Tongue (tissue), 1 donor: ENCODE measurements at regions not wholly inside any gene's neighbourhood (a gene's known extent, or its start where the extent isn't known, plus 50 kb on each side); places are given as distances from the start of the nearest gene placed in this dataset.
A peak's percentile ranks its signal among the peaks of the same experiment; 100 is the strongest.
"Not testable (repeated sequence)": the region's sequence is repeated elsewhere in the genome, so short reads cannot be mapped to it uniquely, and the experiment has no call there.

Experiments
- DNase-seq: peaks from one replicate; pipeline ENCODE4 v3.0.0-alpha.2; 2015

DNA sequence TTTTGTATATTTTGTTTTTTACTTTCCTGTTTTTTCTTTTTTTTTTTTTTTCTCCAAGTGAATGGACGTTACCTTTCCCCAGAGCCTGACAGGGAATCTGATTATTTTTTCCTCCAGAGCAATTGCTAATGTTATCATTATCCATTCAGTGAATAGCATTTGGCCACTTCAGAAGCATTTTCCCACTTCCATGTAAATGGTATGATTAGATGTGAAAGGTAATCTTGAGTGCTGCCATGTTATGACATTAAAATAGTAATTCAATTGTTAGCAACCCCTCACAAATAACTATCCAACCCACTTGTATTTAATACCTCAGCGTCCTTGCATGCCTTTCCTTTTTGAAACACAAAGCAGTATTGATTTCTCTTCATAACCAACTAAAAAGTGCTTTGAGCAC, 1243.8 kb downstream of the CDH8 start:
- DNase-seq: no peak

DNA sequence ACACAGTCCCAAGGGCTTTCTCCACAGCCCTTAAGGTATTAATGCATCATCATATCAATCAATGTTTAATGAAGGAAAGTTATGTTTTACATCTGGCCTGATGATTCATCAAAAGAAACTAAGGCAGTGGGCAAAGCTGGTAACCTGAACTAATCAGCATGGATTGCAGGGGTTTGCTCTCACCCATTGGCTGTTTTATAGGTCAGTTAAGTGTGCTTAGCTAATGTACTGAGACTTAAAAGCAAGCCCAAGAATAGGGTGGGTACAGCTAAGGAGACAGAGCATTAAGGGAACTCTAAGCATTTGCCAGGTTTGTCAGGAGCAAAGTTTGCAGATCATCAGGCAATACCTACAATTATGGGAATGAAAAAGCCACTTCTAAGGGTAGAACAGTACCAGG, 1247.6 kb downstream of the CDH8 start:
- no peak for DNase-seq

DNA sequence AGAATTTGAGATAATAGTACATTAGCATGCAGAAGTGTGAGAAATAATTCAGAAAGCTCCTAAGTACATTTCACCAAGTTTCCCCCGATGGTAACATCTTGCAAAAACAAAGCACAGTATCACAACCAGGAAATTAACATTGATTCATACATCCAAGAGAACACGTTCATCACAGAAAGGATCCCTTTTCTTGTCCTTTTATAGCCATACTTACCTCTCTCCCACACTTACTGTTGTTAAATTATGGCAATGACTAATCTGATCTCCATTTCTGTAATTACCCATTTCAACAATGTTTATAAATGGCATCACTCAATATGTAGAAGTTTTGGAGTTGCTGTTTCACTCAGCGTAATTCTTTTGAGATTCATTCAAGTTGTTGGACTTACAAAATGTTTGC, 1260.0 kb downstream of the CDH8 start:
- DNase-seq: no peak

DNA sequence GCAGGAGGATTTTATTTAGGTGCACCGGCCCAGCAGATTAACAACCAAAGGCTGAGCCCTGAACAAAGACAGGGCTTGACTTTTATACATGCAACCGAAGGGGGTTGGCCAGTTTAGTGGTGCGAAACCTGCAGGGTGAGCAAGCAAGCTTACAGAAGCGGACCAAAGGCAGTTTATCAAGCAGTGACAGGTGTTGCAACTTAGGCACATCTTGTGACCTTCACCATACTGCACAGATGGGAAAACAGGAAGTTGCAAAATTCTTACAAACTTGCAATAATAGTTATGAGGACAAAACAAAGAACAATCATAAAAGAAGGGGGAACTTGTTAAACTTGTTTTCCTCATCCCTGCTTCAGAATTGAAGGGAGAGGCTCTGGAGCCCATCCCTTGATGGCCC, 1265.1 kb downstream of the CDH8 start:
- DNase-seq: no peak

DNA sequence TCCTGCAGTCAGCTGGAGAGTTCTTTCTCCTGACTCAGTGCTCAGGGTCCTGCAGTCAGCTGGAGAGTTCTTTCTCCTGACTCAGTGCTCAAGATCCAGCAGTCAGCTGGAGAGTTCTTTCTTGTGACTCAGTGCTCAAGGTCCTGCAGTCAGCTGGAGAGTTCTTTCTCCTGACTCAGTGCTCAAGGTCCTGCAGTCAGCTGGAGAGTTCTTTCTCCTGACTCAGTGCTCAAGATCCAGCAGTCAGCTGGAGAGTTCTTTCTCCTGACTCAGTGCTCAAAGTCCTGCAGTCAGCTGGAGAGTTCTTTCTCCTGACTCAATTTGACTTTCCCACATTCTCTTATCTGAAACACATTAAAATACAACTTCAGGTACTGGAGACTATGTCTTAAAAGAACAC, 1265.9 kb downstream of the CDH8 start:
- not testable (repeated sequence) for DNase-seq

DNA sequence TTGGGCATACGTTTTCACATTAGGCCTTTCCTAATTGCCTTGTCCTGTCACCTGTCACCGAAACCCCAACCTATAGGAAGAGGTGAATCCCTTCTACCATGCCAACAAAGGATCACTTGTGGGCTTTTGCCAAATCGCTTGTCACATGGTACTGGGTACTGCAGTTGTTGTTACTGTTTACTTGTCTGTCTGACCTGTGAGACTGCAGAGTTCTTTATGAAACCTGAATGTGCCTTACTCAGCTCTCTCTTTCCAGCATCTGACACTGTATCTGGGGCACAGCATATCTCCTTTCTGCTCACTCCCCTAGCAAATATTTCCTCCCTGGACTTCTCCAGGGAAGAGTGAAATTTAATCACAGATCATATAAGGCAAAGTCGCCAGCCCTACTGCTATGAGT, 1272.4 kb downstream of the CDH8 start:
- peak; percentile 2 for DNase-seq

DNA sequence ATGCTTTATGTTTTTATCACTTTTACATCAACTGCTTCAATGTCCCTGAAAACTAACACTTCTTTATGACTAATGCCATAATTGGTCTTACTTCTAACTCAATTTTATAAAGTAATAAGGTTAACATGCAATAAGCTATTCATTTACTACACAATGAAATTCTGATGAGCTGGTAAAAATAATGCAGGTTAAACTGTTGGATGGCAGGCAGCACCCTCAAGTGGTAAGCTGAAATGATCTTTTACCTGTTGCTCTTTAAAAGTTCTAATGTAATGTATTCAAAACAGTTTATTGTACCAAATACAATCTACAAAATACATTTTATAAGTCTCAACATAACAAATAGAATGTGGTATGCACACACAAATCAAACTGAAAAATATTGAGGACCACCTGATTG, 1280.3 kb downstream of the CDH8 start:
- DNase-seq: peak; percentile 7

DNA sequence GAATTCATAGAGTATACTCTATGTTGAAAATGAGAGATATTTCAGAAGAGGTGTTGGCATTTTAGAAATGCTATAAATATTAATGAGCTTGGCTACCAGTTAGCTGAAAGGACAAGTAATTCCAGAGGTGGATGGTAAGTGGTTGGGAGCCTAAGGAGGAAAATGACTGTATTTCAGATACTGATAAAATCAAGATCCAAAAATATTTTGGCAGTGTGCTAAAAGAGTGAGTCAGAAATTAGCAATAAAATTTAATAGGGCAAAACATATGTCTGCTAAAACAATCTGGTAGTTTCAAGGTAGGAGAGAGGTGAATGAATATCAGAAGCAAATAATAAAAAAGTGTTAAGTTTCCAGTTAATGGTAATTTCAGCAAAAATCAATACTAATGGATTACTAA, 1287.9 kb downstream of the CDH8 start:
- DNase-seq: no peak

DNA sequence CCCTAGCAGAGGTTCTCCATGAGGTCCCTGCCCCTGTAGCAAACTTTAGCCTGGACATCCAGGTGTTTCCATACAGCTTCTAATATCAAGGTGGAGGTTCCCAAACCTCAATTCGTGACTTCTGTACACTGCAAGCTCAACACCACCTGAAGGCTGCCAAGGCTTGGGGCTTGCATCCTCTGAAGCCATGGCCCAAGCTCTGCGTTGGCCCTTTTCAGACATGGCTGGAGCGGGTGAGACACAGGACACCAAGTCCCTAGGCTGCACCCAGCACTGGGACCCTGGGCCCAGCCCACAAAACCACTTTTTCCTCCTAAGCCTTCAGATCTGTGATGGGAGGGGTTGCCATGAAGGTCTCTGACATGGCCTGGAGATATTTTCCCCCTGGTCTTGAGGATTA, 1292.0 kb downstream of the CDH8 start:
- no peak for DNase-seq

DNA sequence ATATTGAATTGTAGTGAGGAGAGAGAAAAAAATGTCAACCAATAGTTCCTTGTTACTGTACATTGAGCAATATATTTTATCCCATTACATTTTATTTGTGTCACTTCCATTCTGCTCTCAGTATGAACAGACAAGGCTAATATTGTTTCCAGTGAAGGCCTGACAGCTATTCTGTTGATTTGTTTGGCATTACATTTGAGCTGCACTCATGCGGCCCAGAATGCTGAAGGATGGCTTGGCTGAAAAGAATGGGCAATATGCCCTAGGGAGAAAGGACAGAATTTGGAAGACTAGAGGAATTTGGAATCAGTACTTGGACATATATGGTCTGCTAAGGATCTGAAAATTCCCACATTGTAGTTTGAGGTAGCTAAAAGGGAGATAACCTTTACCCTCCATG, 1294.4 kb downstream of the CDH8 start:
- peak; percentile 1 for DNase-seq

DNA sequence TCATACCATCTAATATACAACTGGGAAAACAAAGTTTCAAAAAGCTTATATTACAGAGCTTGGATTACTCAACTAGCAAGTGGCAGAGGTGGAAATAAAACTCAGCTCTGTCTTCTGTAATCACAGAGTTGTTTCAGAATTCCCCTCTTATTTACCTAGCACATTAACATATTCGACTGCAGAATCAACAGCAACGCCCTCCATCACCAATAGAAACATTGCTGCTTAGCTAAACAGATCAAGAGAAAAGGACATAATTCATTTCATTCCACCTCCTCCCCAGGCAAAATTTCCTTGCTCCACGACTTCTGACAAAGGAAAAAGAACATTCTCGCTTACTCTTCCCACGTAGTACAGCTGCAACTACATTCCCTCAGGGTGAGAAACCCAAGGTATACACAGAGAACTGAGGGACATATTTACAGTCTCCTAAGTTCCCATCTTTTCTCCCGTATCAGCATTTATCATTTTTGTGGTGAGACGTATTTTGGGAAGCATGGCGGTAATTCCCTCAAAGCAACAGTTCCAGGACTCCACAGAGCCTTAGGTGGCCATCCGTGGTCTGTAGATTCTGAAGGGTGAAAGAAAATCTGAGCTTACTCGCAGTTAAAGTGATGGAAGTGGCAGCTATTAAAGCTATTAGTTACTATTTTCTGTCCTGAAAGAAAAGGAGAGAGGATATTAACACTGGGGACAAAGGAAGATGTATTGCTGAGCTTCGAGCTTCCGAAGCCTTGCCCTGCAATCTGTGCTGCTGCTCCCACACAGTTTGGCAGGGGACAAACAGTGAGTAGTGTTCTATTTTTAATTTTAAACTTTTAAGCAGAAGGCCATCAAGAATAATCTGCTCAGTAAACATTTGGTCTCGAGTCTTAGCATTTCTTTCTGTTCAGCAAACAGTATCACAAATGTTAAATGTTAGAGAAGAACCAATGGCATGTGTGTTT, 1296.2 kb downstream of the CDH8 start:
- DNase-seq: peak; percentile 35

DNA sequence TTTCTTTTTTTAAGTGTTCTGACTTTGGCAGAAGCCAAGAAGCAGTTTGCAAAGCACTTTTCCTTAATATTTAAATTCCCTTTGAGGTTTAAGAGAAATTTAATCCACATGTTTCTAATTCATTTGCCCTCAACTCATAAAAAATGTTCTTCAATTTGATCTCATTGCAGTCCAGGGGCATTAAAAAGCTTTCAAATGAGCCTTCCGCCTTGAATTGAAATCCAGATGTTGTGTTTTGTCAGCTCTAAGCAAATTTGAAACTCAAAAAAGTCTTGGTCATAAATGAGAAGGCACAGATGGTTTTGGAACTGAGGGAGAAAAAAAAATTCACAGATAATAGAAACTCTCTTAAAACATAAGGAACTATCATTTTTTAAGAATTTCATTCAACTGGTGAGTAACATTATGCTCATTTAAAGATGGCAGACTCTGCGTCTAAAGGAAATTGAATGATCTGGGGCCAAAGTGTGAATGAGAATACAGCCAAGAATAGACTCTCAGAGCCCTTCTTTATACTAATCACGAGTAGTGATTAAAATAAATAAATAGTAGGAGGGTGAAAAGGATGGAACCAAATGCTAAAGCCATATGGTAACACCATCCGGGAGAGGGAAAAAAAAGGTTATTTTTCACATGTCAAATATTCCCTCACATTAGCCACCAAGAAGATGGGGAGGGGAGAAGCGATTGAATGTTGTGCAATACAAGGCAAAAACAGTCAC, 1304.7 kb downstream of the CDH8 start:
- DNase-seq: peak; percentile 4

DNA sequence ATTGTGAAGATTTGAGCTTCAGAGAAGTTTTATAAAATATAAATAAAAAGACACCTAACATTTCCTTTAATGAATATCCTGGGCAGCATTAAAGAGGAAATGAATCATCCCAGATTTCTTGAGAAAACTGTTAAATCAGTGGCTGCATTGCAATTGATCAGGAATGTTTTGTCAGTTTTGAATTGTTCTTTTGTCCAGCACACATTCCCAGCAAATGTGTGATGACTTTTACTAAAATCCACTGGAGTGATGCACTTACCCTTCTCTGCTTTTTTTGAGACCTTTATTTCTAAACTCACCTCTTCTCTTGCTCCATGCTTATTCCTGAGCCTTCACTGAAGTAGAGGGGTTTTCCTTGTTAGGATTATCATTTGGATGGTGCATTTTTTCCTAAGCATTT, 1307.2 kb downstream of the CDH8 start:
- no peak for DNase-seq

DNA sequence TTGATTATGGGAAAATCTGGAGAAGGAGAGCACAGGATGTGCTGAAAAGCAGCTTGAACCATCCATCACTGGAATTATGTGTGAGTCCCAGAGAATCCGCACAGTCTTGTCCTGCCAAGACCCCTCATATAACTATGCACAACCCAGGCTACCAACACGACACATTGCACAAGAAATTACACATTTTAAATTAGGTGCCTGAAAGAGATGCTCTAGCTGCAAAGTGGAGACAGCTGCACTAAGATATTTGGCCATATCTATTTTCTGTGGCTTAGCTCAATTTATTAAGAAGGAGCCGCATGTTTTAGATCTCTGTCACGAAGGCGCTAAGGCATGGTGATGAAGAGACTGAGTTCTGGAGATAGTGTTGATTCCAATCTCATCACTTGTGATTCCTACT, 1308.4 kb downstream of the CDH8 start:
- no peak for DNase-seq

DNA sequence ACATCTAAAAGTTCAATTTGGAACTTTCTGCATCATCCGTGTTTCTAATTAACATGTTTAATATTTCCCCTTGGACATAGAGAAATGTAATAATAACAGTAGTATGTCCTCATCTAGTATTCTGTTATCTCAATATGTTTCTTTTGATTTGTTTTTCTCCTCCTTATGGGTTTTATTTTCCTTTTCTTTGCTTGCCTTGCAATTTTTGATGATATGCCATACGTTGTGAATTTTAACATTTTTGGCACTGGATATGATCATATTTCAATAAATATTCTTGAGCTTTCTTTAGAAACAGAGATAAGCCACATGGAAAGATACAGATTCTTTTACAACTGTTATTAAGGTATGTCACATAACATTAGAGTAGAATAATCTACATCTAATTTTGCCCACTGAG, 1316.2 kb downstream of the CDH8 start:
- DNase-seq: no peak

DNA sequence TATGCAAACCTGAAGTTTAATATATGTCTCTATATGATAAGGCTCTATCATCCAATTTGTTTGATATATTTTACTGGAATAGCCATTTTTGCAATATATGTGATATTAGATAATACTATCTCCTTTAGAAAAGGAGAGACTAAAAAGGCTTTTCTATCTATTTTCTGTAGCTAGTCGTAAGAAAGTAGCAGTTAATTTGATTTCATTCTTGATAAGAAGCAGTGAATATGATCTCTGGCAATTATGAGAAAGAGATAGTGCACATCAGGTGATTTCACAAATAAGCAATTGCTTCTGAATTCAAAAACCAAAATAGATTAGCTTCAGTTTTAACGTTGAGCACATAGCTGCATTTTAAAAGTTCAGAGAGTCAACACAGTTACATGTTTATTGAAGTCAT, 1318.4 kb downstream of the CDH8 start:
- no peak for DNase-seq

DNA sequence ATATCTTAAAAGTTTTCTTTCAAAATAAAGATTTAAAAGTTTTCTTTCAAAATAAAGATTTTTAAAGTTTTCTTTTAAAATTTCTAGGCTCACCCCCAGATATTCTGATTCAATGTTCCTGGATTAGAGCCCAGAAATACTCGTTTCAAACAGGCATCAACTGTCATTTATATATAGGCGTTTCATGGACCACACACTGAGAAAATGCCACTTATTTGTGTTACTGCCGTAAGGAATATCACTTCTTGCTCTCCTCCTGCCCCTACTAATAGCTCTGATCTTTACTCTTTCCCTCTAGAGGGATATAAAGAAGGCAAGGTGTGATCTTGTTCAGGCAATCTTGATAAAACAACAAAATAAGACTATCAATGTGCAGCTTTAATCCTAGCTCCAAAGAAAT, 1324.1 kb downstream of the CDH8 start:
- no peak for DNase-seq

DNA sequence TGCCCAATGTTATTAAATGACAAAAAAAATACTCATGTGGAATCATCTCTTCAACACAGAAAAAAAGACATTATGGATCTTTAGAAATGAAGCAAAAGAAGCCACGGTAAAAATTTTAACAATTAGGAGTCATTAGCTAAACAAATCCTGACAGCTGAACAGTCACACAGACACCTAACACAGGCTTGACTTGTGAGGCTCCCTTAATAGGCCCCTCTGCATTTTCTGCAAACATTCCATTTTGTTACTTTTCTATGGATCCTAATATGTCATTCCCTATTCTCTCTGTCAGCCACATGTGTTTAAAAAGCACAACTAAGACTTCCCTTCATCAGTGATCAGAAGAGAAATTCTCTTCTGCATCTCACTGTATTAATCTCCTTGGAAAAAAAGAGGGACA, 1331.5 kb downstream of the CDH8 start:
- no peak for DNase-seq

DNA sequence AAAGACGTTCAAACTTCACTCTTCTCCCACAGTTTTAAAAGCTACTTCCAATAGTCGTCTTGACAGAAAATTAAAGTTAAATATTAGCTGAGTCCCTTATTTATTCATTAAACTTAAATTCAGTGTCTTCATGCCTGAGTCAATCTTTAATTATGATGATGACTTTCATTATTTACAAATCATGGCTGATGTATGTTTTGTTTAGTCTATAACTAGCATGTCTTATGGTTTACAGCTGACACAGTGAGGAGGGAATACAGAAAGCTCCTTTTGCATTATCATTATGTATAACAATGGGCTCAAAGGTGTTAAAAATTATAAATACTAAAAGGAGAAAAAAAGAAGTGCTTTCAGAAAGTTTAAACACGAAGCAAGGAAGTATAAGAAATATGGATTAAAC, 1333.1 kb downstream of the CDH8 start:
- DNase-seq: no peak

DNA sequence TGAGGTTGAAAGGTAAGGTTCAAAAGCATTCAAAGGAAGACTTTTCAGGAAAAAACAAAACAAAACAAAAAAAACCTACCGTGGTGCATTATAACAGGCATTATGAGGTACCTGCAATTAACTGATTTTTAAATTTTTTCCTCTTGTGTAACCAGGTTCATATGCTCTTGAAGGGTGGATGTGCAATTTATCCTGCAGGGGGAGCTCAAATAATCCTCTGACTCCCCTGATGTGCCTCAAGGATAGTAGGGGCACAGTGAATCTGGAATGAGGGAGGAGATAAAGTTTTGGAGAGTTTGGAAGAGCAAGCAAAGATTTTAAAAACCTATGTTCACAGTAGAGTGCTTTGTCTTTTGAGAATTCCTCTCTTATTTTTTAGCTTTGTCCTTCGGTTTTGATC, 1349.4 kb downstream of the CDH8 start:
- no peak for DNase-seq

DNA sequence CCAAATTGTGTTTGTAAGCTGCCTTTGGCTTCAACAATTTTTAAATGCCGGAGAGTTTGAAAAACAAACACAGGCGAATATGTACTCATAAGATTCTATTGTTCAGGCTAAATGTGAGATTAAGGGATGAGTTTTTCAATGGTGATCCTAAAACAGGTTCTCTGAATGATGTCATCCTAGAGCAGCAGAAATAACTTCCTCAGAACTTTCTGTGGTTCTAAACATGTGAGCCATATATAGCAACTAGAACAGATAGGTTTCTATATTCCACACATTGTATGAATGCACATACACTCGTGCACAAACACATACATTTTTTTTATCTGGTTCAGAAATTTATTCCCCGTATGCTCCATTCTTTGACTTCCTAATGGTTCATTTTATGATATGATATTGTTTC, 1352.2 kb downstream of the CDH8 start:
- peak; percentile 37 for DNase-seq

DNA sequence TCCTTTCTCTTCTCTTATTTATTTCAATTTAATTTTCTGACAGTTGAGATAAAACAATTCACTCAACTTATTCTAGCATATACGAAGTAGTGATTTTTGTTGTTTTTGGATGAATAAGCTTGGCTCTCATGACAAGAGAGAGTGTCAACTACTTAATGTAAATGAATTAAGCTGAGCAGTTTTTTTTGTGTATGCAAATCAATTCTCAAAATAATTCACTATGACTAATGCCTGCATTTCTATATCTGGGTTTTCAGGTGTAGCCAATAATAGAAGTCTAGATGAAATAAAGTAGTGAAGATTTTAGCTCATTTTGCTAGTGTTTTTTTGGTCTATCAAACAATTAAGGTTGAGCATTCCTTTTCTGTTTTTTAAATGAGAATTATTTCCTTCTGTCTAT, 1354.0 kb downstream of the CDH8 start:
- DNase-seq: no peak

DNA sequence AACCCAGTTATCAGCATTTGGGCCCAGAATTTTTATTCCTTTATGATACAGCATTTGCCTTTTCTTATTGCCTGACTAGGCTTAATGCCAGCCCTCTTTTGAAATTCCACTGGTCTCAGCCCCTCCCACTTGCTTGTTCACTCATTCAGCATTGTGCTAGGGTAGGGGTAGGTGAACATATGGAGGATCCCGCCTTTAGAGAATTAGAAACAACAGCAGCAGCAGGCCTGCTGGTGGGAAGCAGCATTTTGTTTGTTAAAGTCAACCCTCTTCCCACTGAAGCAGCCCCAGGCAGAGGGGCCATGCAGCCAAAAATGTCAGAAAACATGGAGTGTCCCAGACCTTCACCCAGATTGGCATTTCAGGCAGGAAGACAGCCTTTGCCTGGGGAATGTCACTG, 1355.2 kb downstream of the CDH8 start:
- no peak for DNase-seq

DNA sequence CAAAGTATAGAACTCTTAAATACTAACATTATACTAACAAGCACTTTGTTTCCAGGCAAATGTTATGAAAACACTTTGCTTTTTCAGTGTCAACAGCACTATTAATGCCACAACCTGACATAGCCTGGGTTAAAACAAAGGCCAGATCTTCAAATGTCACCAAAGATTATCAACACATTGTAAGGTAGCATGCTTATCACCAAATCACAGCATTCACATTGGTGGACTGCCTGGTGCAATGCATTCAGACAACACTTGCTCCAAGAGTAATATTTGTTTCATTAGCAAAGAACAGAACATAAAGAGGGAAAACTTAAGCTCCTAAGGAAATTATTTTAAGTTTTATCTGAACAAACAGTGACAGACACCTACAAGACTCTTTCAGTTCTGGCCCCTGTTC, 1361.2 kb downstream of the CDH8 start:
- DNase-seq: no peak
